ENCODE measurements at regions not wholly inside any gene's neighbourhood (a gene's known extent, or its start where the extent isn't known, plus 50 kb on each side); places are given as distances from the start of the nearest gene placed in this dataset.

DNA sequence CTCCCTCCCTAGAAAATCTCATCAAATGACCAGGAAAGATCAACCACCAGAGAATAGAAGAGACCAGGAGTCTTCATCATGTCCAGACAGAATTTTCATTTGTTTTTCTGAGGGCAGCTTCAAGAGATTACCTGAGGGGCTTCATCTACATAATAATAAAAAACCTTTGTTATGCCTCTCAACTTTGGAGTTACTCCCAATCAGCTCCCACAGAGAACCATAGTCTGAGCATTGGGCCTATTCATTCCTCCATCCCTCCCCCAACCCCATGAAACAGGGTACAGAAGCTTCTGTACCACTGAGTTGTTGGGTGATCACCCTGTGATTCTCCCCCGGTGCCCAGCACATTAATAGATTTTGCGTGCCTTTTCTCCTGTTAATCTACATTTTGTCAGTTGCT, 53.3 kb upstream of the PRRC2C start:
- TF ChIP-seq BMI1 (IDR thresholded peaks at IDR 0.05; ENCODE audit: low read length) = no peak
- no peak for TF ChIP-seq CHD2 (IDR thresholded peaks at IDR 0.05; ENCODE audit: low read depth, low read length)
- no peak for TF ChIP-seq HMG20B (CRISPR knock-in tag; IDR thresholded peaks at IDR 0.05)
- TF ChIP-seq, protein P1, sequence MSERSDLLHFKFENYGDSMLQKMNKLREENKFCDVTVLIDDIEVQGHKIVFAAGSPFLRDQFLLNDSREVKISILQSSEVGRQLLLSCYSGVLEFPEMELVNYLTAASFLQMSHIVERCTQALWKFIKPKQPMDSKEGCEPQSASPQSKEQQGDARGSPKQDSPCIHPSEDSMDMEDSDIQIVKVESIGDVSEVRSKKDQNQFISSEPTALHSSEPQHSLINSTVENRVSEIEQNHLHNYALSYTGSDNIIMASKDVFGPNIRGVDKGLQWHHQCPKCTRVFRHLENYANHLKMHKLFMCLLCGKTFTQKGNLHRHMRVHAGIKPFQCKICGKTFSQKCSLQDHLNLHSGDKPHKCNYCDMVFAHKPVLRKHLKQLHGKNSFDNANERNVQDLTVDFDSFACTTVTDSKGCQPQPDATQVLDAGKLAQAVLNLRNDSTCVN (CRISPR knock-in tag; IDR thresholded peaks at IDR 0.05) = no peak
- no peak for TF ChIP-seq CBX1 (IDR thresholded peaks at IDR 0.05; ENCODE audit: low read depth)
- TF ChIP-seq BHLHE40 (IDR thresholded peaks at IDR 0.05; ENCODE audit: low read length) = no peak
